ENCODE measurements at regions not wholly inside any gene's neighbourhood (a gene's known extent, or its start where the extent isn't known, plus 50 kb on each side); places are given as distances from the start of the nearest gene placed in this dataset.

GRCh38 chr15:38886315-38887163, 321.9 kb upstream of the RASGRP1 start:
- ChIA-PET POLR2A (interaction anchor here (0.9 kb wide), 1 partner anchor 14 kb away, joined by 4 read pairs; no protein-coding TSS in a partner anchor), CTCF (interaction anchor here (0.8 kb wide), 1 partner anchor 694 kb away, joined by 3 read pairs; no protein-coding TSS in a partner anchor)
- Histone ChIP-seq H3K36me3 (ENCODE audit: control insufficient read depth, insufficient read depth, low read length) (no peaks in the 10 kb centered on the region), H3K4me1 (no peaks in the 10 kb centered on the region; the same call in 1 of the 2 replicates), H3K27me3 (replicated peaks; ENCODE audit: control insufficient read depth, insufficient read depth, low read length) (no peaks in the 10 kb centered on the region), H3K9me3 (no peaks in the 10 kb centered on the region), H3K4me3 (ENCODE audit: low read depth, low read length) (no peak overlapping the region)
- BruUV-seq (replicated peaks): no TSS peak
- H3K36me3 Mint-ChIP-seq (ENCODE audit: insufficient read depth, unreplicated experiment): no peaks in the 10 kb centered on the region
- no peak overlapping the region for H3K27ac Mint-ChIP-seq (ENCODE audit: unreplicated experiment)
- no peak for DNase-seq
- TF ChIP-seq CTCF (IDR thresholded peaks at IDR 0.05; ENCODE audit: insufficient read depth in 1 of 2, low read depth in 1 of 2, low read length in 1 of 2, severe bottlenecking in 1 of 2, unreplicated experiment in 1 of 2): no peak
- intact Hi-C loops (cut with micrococcal nuclease; ENCODE audit: unreplicated experiment): no loop called here
- H3K4me1 Mint-ChIP-seq (ENCODE audit: low read depth, unreplicated experiment): no peaks in the 10 kb centered on the region
- H3K9me3 Mint-ChIP-seq (ENCODE audit: unreplicated experiment): no peaks in the 10 kb centered on the region
- H3K27me3 Mint-ChIP-seq (ENCODE audit: insufficient read depth, unreplicated experiment): no peaks in the 10 kb centered on the region
- H3K4me3 Mint-ChIP-seq (ENCODE audit: unreplicated experiment): no peak overlapping the region

- H3K27me3 Mint-ChIP-seq (ENCODE audit: insufficient read depth, unreplicated experiment): no peaks in the 10 kb centered on the region
- H3K4me3 ChIP-seq (ENCODE audit: low read depth, low read length): no peak overlapping the region
- no peaks in the 10 kb centered on the region for H3K27me3 ChIP-seq (replicated peaks; ENCODE audit: control insufficient read depth, insufficient read depth, low read length)
- H3K4me1 ChIP-seq: peaks cover under 1% of the 10 kb centered on the region; the same call in 1 of the 2 replicates
- H3K27ac Mint-ChIP-seq (ENCODE audit: unreplicated experiment): no peak overlapping the region
- intact Hi-C loops (cut with micrococcal nuclease; ENCODE audit: unreplicated experiment): no loop called here
- no TSS peak for BruUV-seq (replicated peaks)
- H3K4me3 Mint-ChIP-seq (ENCODE audit: unreplicated experiment): no peak overlapping the region
- no peaks in the 10 kb centered on the region for H3K36me3 ChIP-seq (ENCODE audit: control insufficient read depth, insufficient read depth, low read length)
- TF ChIP-seq CTCF (IDR thresholded peaks at IDR 0.05; ENCODE audit: insufficient read depth in 1 of 2, low read depth in 1 of 2, low read length in 1 of 2, severe bottlenecking in 1 of 2, unreplicated experiment in 1 of 2): no peak
- H3K4me1 Mint-ChIP-seq (ENCODE audit: low read depth, unreplicated experiment): peaks cover 6% of the 10 kb centered on the region
- CTCF ChIA-PET: no interaction called here
- no peaks in the 10 kb centered on the region for H3K36me3 Mint-ChIP-seq (ENCODE audit: insufficient read depth, unreplicated experiment)
- no peaks in the 10 kb centered on the region for H3K9me3 Mint-ChIP-seq (ENCODE audit: unreplicated experiment)
- DNase-seq: no peak
- 0 out of 2 replicates have a peak, but pooled peaks cover 3% of the 10 kb centered on the region for H3K9me3 ChIP-seq
- POLR2A ChIA-PET: no interaction called here
These were observed 324.1 kb upstream of the RASGRP1 start for GRCh38 chr15:38888701-38889221.

GRCh38 chr15:38890194-38890593, 325.6 kb upstream of the RASGRP1 start:
- no peaks in the 10 kb centered on the region for H3K36me3 Mint-ChIP-seq (ENCODE audit: insufficient read depth, unreplicated experiment)
- TF ChIP-seq CTCF (IDR thresholded peaks at IDR 0.05; ENCODE audit: insufficient read depth in 1 of 2, low read depth in 1 of 2, low read length in 1 of 2, severe bottlenecking in 1 of 2, unreplicated experiment in 1 of 2): no peak
- H3K4me3 Mint-ChIP-seq (ENCODE audit: unreplicated experiment): no peak overlapping the region
- Histone ChIP-seq H3K36me3 (ENCODE audit: control insufficient read depth, insufficient read depth, low read length) (no peaks in the 10 kb centered on the region), H3K27me3 (replicated peaks; ENCODE audit: control insufficient read depth, insufficient read depth, low read length) (no peaks in the 10 kb centered on the region), H3K9me3 (0 out of 2 replicates have a peak, but pooled peaks cover 3% of the 10 kb centered on the region), H3K4me1 (peaks cover 10% of the 10 kb centered on the region; the same call in 1 of the 2 replicates), H3K4me3 (ENCODE audit: low read depth, low read length) (no peak overlapping the region)
- H3K27ac Mint-ChIP-seq (ENCODE audit: unreplicated experiment): no peak overlapping the region
- no TSS peak for BruUV-seq (replicated peaks)
- H3K9me3 Mint-ChIP-seq (ENCODE audit: unreplicated experiment): no peaks in the 10 kb centered on the region
- H3K4me1 Mint-ChIP-seq (ENCODE audit: low read depth, unreplicated experiment): peaks cover 18% of the 10 kb centered on the region
- DNase-seq: no peak
- POLR2A ChIA-PET: no interaction called here
- intact Hi-C loops (cut with micrococcal nuclease; ENCODE audit: unreplicated experiment): no loop called here
- no peaks in the 10 kb centered on the region for H3K27me3 Mint-ChIP-seq (ENCODE audit: insufficient read depth, unreplicated experiment)
- CTCF ChIA-PET: interaction anchor here (0.6 kb wide), 1 partner anchor 45 kb away, joined by 4 read pairs; no protein-coding TSS in a partner anchor

Measured in Caco-2 (cell line).